ENCODE measurements at regions not wholly inside any gene's neighbourhood (a gene's known extent, or its start where the extent isn't known, plus 50 kb on each side); places are given as distances from the start of the nearest gene placed in this dataset.

GRCh38 chr6:133773776-133774175 is 115.1 kb upstream of the TCF21 start (continued):
- TF ChIP-seq ZNF426 (tag by site-specific recombination; IDR thresholded peaks at IDR 0.05) (no peak), ZXDB (tag by site-specific recombination; IDR thresholded peaks at IDR 0.05) (no peak), GLIS2 (tag by site-specific recombination; IDR thresholded peaks at IDR 0.05) (no peak), ZNF654 (tag by site-specific recombination; IDR thresholded peaks at IDR 0.05; ENCODE audit: low read depth) (no peak), ZFP69B (tag by site-specific recombination; IDR thresholded peaks at IDR 0.05) (no peak)

GRCh38 chr6:133774356-133774755 is 114.6 kb upstream of the TCF21 start:
- Histone ChIP-seq H3K36me3 (ENCODE audit: control insufficient read depth in 2 of 2, insufficient read depth in 1 of 2, low read length in 2 of 2) (no peaks in the 10 kb centered on the region), H3K27ac (ENCODE audit: extremely low read depth, low read depth, low read length) (no peak overlapping the region), H3K9me3 (ENCODE audit: control insufficient read depth, insufficient read depth, low read depth, low read length) (no peaks in the 10 kb centered on the region), H3K4me1 (ENCODE audit: control insufficient read depth, insufficient read depth, low read length) (peaks cover 2% of the 10 kb centered on the region), H3K4me3 (ENCODE audit: low read depth, low read length) (no peak overlapping the region)
- TF ChIP-seq ZEB2 (tag by site-specific recombination; IDR thresholded peaks at IDR 0.05) (no peak), ZNF132 (tag by site-specific recombination; IDR thresholded peaks at IDR 0.05; ENCODE audit: borderline replicate concordance) (no peak)
- TF ChIP-seq, protein P1, sequence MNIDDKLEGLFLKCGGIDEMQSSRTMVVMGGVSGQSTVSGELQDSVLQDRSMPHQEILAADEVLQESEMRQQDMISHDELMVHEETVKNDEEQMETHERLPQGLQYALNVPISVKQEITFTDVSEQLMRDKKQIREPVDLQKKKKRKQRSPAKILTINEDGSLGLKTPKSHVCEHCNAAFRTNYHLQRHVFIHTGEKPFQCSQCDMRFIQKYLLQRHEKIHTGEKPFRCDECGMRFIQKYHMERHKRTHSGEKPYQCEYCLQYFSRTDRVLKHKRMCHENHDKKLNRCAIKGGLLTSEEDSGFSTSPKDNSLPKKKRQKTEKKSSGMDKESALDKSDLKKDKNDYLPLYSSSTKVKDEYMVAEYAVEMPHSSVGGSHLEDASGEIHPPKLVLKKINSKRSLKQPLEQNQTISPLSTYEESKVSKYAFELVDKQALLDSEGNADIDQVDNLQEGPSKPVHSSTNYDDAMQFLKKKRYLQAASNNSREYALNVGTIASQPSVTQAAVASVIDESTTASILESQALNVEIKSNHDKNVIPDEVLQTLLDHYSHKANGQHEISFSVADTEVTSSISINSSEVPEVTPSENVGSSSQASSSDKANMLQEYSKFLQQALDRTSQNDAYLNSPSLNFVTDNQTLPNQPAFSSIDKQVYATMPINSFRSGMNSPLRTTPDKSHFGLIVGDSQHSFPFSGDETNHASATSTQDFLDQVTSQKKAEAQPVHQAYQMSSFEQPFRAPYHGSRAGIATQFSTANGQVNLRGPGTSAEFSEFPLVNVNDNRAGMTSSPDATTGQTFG (tag by site-specific recombination; IDR thresholded peaks at IDR 0.05; ENCODE audit: borderline replicate concordance): no peak
- POLR2A ChIA-PET: no interaction called here
- CTCF ChIA-PET: interaction anchor here (0.6 to 1.3 kb wide), 2 partner anchors 205 to 1250 kb away, joined by 3 read pairs; no protein-coding TSS in a partner anchor

GRCh38 chr6:133778414-133779130 is 110.3 kb upstream of the TCF21 start:
- H3K4me3 ChIP-seq (ENCODE audit: low read depth, low read length): no peak overlapping the region
- H3K27ac ChIP-seq (ENCODE audit: extremely low read depth, low read depth, low read length): no peak overlapping the region
- ChIA-PET POLR2A (no interaction called here), CTCF (interaction anchor here (0.6 to 0.7 kb wide), 3 partner anchors 21 to 377 kb away, joined by 3 read pairs; no protein-coding TSS in a partner anchor)
- H3K4me1 ChIP-seq (ENCODE audit: control insufficient read depth, insufficient read depth, low read length): no peaks in the 10 kb centered on the region
- H3K36me3 ChIP-seq (ENCODE audit: control insufficient read depth in 2 of 2, insufficient read depth in 1 of 2, low read length in 2 of 2): no peaks in the 10 kb centered on the region
- H3K9me3 ChIP-seq (ENCODE audit: control insufficient read depth, insufficient read depth, low read depth, low read length): no peaks in the 10 kb centered on the region
- no peak for TF ChIP-seq ZNF394 (tag by site-specific recombination; IDR thresholded peaks at IDR 0.05; ENCODE audit: borderline replicate concordance)
- TF ChIP-seq GLI2 (tag by site-specific recombination; IDR thresholded peaks at IDR 0.05; ENCODE audit: borderline replicate concordance, low read depth): no peak
- no peak for TF ChIP-seq ZNF777 (tag by site-specific recombination; IDR thresholded peaks at IDR 0.05; ENCODE audit: borderline replicate concordance)
- TF ChIP-seq ZNF596 (tag by site-specific recombination; IDR thresholded peaks at IDR 0.05): no peak
- TF ChIP-seq ZNF391 (tag by site-specific recombination; IDR thresholded peaks at IDR 0.05; ENCODE audit: borderline replicate concordance, low read depth): no peak
- no peak for TF ChIP-seq ZNF664 (tag by site-specific recombination; IDR thresholded peaks at IDR 0.05)
- TF ChIP-seq ZNF571 (tag by site-specific recombination; IDR thresholded peaks at IDR 0.05): no peak
- no peak for TF ChIP-seq ZNF292 (tag by site-specific recombination; IDR thresholded peaks at IDR 0.05; ENCODE audit: borderline replicate concordance, low read depth)
- TF ChIP-seq, protein P2, sequence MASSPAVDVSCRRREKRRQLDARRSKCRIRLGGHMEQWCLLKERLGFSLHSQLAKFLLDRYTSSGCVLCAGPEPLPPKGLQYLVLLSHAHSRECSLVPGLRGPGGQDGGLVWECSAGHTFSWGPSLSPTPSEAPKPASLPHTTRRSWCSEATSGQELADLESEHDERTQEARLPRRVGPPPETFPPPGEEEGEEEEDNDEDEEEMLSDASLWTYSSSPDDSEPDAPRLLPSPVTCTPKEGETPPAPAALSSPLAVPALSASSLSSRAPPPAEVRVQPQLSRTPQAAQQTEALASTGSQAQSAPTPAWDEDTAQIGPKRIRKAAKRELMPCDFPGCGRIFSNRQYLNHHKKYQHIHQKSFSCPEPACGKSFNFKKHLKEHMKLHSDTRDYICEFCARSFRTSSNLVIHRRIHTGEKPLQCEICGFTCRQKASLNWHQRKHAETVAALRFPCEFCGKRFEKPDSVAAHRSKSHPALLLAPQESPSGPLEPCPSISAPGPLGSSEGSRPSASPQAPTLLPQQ (tag by site-specific recombination; IDR thresholded peaks at IDR 0.05): no peak
- TF ChIP-seq ZNF175 (tag by site-specific recombination; IDR thresholded peaks at IDR 0.05): no peak
- TF ChIP-seq ZNF140 (tag by site-specific recombination; IDR thresholded peaks at IDR 0.05): no peak
- no peak for TF ChIP-seq ZSCAN18 (tag by site-specific recombination; IDR thresholded peaks at IDR 0.05)
- TF ChIP-seq ZNF416 (tag by site-specific recombination; IDR thresholded peaks at IDR 0.05): no peak
- no peak for TF ChIP-seq PRDM6 (tag by site-specific recombination; IDR thresholded peaks at IDR 0.05)
- TF ChIP-seq SALL2 (tag by site-specific recombination; IDR thresholded peaks at IDR 0.05; ENCODE audit: borderline replicate concordance): no peak
- TF ChIP-seq ZBTB17 (tag by site-specific recombination; IDR thresholded peaks at IDR 0.05): no peak
- no peak for TF ChIP-seq ZNF335 (tag by site-specific recombination; conservative IDR thresholded peaks at IDR 0.05)
- no peak for TF ChIP-seq PRDM1 (tag by site-specific recombination; IDR thresholded peaks at IDR 0.05)
- TF ChIP-seq ZNF202 (tag by site-specific recombination; IDR thresholded peaks at IDR 0.05; ENCODE audit: borderline replicate concordance): no peak

All from HEK293 (cell line).